B cell (primary cell): ENCODE measurements at regions not wholly inside any gene's neighbourhood (a gene's known extent, or its start where the extent isn't known, plus 50 kb on each side); places are given as distances from the start of the nearest gene placed in this dataset.
A peak's percentile ranks its signal among the peaks of the same experiment; 100 is the strongest.

Experiments used
- CTCF ChIP-seq: fragments of 200-600 bp; IDR thresholded peaks from one replicate; pipeline ENCODE4 v1.8.0; 2022; ENCODE audit warnings: antibody characterized with exemption, mild to moderate bottlenecking
- EZH2 ChIP-seq: IDR thresholded peaks from 2 replicates; pipeline ENCODE4 v1.6.1; 2012; ENCODE audit warnings: borderline replicate concordance, low read depth, mild to moderate bottlenecking, moderate library complexity, low read length; ENCODE audit not compliant: insufficient read depth, poor library complexity, severe bottlenecking

GRCh38 chr10:118459642-118460193, 117.6 kb upstream of the FAM204A start:
- peak; percentile 85 for TF ChIP-seq CTCF
- TF ChIP-seq EZH2, result no peak
